ENCODE measurements at regions not wholly inside any gene's neighbourhood (a gene's known extent, or its start where the extent isn't known, plus 50 kb on each side); places are given as distances from the start of the nearest gene placed in this dataset.

GRCh38 chr9:107593224-107593870, 103.8 kb upstream of the KLF4 start:
- Histone ChIP-seq H3K4me1 (ENCODE audit: control insufficient read depth, low read length) (no peaks in the 10 kb centered on the region), H3K27me3 (ENCODE audit: control insufficient read depth, low read length) (no peaks in the 10 kb centered on the region), H3K9me3 (ENCODE audit: control insufficient read depth, insufficient read depth, low read length) (no peaks in the 10 kb centered on the region), H3K27ac (ENCODE audit: low read depth, low read length) (no peak overlapping the region), H4K20me1 (ENCODE audit: control insufficient read depth, insufficient read depth, low read depth, low read length) (no peaks in the 10 kb centered on the region), H3K4me2 (ENCODE audit: low read length) (no peak overlapping the region), H3K79me2 (ENCODE audit: control insufficient read depth, low read length) (no peaks in the 10 kb centered on the region), H3K36me3 (ENCODE audit: control insufficient read depth, low read length) (no peaks in the 10 kb centered on the region), H3K4me3 (ENCODE audit: low read length) (no peak overlapping the region), H3F3A (ENCODE audit: control insufficient read depth, insufficient read depth) (no peaks in the 10 kb centered on the region), H3K9me2 (replicated peaks; ENCODE audit: control insufficient read depth, low read length) (no peaks in the 10 kb centered on the region)
- TF ChIP-seq CTCF (IDR thresholded peaks at IDR 0.05; ENCODE audit: low read depth, low read length, poor library complexity, severe bottlenecking), result no peak

- H3K27ac ChIP-seq (ENCODE audit: low read depth, low read length), result no peak overlapping the region
- H3K79me2 ChIP-seq (ENCODE audit: control insufficient read depth, low read length), result no peaks in the 10 kb centered on the region
- H3K4me3 ChIP-seq (ENCODE audit: low read length), result no peak overlapping the region
- no peaks in the 10 kb centered on the region for H3K36me3 ChIP-seq (ENCODE audit: control insufficient read depth, low read length)
- H3F3A ChIP-seq (ENCODE audit: control insufficient read depth, insufficient read depth), result no peaks in the 10 kb centered on the region
- H3K9me2 ChIP-seq (replicated peaks; ENCODE audit: control insufficient read depth, low read length), result no peaks in the 10 kb centered on the region
- TF ChIP-seq EZH2phosphoT487 (IDR thresholded peaks at IDR 0.05; ENCODE audit: borderline replicate concordance, low read length) (no peak), CTCF (IDR thresholded peaks at IDR 0.05; ENCODE audit: low read depth, low read length, poor library complexity, severe bottlenecking) (no peak)
- no peaks in the 10 kb centered on the region for H3K4me1 ChIP-seq (ENCODE audit: control insufficient read depth, low read length)
- no peaks in the 10 kb centered on the region for H4K20me1 ChIP-seq (ENCODE audit: control insufficient read depth, insufficient read depth, low read depth, low read length)
- no peaks in the 10 kb centered on the region for H3K9me3 ChIP-seq (ENCODE audit: control insufficient read depth, insufficient read depth, low read length)
- H3K27me3 ChIP-seq (ENCODE audit: control insufficient read depth, low read length), result no peaks in the 10 kb centered on the region
- no peak overlapping the region for H3K4me2 ChIP-seq (ENCODE audit: low read length)
Observed at GRCh38 chr9:107592424-107592823, 102.9 kb upstream of the KLF4 start.

GRCh38 chr9:107591781-107592180, 102.2 kb upstream of the KLF4 start:
- no peak overlapping the region for H3K4me3 ChIP-seq (ENCODE audit: low read length)
- H3F3A ChIP-seq (ENCODE audit: control insufficient read depth, insufficient read depth), result no peaks in the 10 kb centered on the region
- no peaks in the 10 kb centered on the region for H3K36me3 ChIP-seq (ENCODE audit: control insufficient read depth, low read length)
- H3K4me1 ChIP-seq (ENCODE audit: control insufficient read depth, low read length), result no peaks in the 10 kb centered on the region
- no peaks in the 10 kb centered on the region for H3K9me3 ChIP-seq (ENCODE audit: control insufficient read depth, insufficient read depth, low read length)
- no peak overlapping the region for H3K27ac ChIP-seq (ENCODE audit: low read depth, low read length)
- no peaks in the 10 kb centered on the region for H3K27me3 ChIP-seq (ENCODE audit: control insufficient read depth, low read length)
- H4K20me1 ChIP-seq (ENCODE audit: control insufficient read depth, insufficient read depth, low read depth, low read length), result no peaks in the 10 kb centered on the region
- H3K79me2 ChIP-seq (ENCODE audit: control insufficient read depth, low read length), result no peaks in the 10 kb centered on the region
- H3K4me2 ChIP-seq (ENCODE audit: low read length), result no peak overlapping the region
- TF ChIP-seq CTCF (IDR thresholded peaks at IDR 0.05; ENCODE audit: low read depth, low read length, poor library complexity, severe bottlenecking) (no peak), EZH2phosphoT487 (IDR thresholded peaks at IDR 0.05; ENCODE audit: borderline replicate concordance, low read length) (no peak)
- H3K9me2 ChIP-seq (replicated peaks; ENCODE audit: control insufficient read depth, low read length), result no peaks in the 10 kb centered on the region
